HepG2 (cell line): ENCODE measurements at regions not wholly inside any gene's neighbourhood (a gene's known extent, or its start where the extent isn't known, plus 50 kb on each side); places are given as distances from the start of the nearest gene placed in this dataset.

Experiments used
- ATAC-seq: fragments of 200-7000 bp; cut with Tn5 transposase; 3 replicates; pipeline ENCODE4 v1.9.1; 2020; ENCODE audit warnings: mild to moderate bottlenecking, moderate library complexity
- BruUV-seq: library from RNA; stranded (reverse); fragments of 400-500 nt; replicated peaks from 2 replicates; lab custom pipeline; 2021; lab: Mats Ljungman, UMichigan
- CTCF ChIA-PET: fragments of 300-600 bp; formaldehyde crosslinking; extraction: SDS; loops from one replicate; lab custom pipeline; 2021; ENCODE audit warnings: low total read pairs, inconsistent platforms, low intra/inter-chr PET ratio; lab: Yijun Ruan, JAX
- POLR2A ChIA-PET: fragments of 350-600 bp; sonication (Branson Sonifier 250); formaldehyde crosslinking; loops from one replicate; lab custom pipeline; 2020; ENCODE audit warnings: antibody characterized with exemption, inconsistent platforms; lab: Yijun Ruan, JAX
- DNase-seq: peaks from one replicate; pipeline ENCODE4 v3.0.0-alpha.2; 2015; ENCODE audit warnings: low spot score
- FAIRE-seq: peaks from 3 replicates; lab custom pipeline; 2011; peaks lifted over from hg19 to GRCh38; lab: Jason Lieb, UNC
- H2AFZ ChIP-seq: one replicate; pipeline ENCODE4 v1.6.1; 2011; ENCODE audit warnings: low read length, inconsistent platforms
- H3K27ac ChIP-seq: fragments of 300-600 bp; 3 replicates; pipeline ENCODE4 v1.8.0; 2011; ENCODE audit warnings: mixed run types, mild to moderate bottlenecking, mixed read lengths, low read length, inconsistent platforms; ENCODE audit not compliant: insufficient read depth; ENCODE audit errors: extremely low read length
- H3K27me3 ChIP-seq, 2 experiments: fragments of 200-600 bp in 1 of 2; 2 replicates in 1 of 2; 3 replicates in 1 of 2; pipeline versions ENCODE4 v1.6.0 to v1.8.0; 2011; ENCODE audit warnings: low read length in 2 of 2, mild to moderate bottlenecking in 2 of 2, moderate library complexity in 2 of 2, inconsistent platforms in 1 of 2; ENCODE audit not compliant: insufficient read depth in 2 of 2, control insufficient read depth in 1 of 2
- H3K36me3 ChIP-seq, 2 experiments: fragments of 200-600 bp in 1 of 2; replicated peaks in 1 of 2; 2 replicates in 1 of 2; 3 replicates in 1 of 2; pipeline versions ENCODE4 v1.5.1 to v1.8.0; 2011; ENCODE audit warnings: low read length in 2 of 2, inconsistent platforms in 1 of 2; ENCODE audit not compliant: insufficient read depth in 2 of 2, control insufficient read depth in 1 of 2
- H3K4me1 ChIP-seq: 2 replicates; pipeline ENCODE4 v1.5.1; 2012; ENCODE audit warnings: low read length, inconsistent platforms; ENCODE audit not compliant: insufficient read depth
- H3K4me2 ChIP-seq: 2 replicates; pipeline ENCODE4 v1.6.0; 2011; ENCODE audit warnings: low read depth, low read length, inconsistent platforms
- H3K4me3 ChIP-seq, 3 experiments: fragments of 200-600 bp in 1 of 3; sonication (generic), shearing (Covaris generic) in 1 of 3; replicated peaks in 1 of 3; 2 replicates each; pipeline ENCODE4 v1.5.1; 2011 to 2016; ENCODE audit warnings: low read length in 3 of 3, inconsistent platforms in 2 of 3, low read depth in 2 of 3, mild to moderate bottlenecking in 2 of 3, control low read depth in 1 of 3, mixed read lengths in 1 of 3; ENCODE audit not compliant: insufficient read depth in 1 of 3
- H3K79me2 ChIP-seq: one replicate; pipeline ENCODE4 v1.6.1; 2011; ENCODE audit warnings: low read length, inconsistent platforms; ENCODE audit not compliant: insufficient read depth
- H3K9ac ChIP-seq: 2 replicates; pipeline ENCODE4 v1.6.0; 2011; ENCODE audit warnings: mild to moderate bottlenecking, low read depth, low read length, inconsistent platforms; ENCODE audit not compliant: insufficient read depth
- H3K9me3 ChIP-seq: 2 replicates; pipeline ENCODE4 v1.5.1; 2012; ENCODE audit warnings: mild to moderate bottlenecking, low read length
- H4K20me1 ChIP-seq: 2 replicates; pipeline ENCODE4 v1.6.0; 2011; ENCODE audit warnings: inconsistent platforms, mild to moderate bottlenecking, low read length, moderate library complexity; ENCODE audit not compliant: insufficient read depth
- ELF3 ChIP-seq: IDR thresholded peaks from 2 replicates; pipeline ENCODE4 v1.6.1; 2016; ENCODE audit warnings: missing genetic modification reagents, missing compliant biosample characterization
- FLYWCH1 ChIP-seq: sonication (generic); formaldehyde crosslinking; IDR thresholded peaks from 2 replicates; pipeline ENCODE4 v1.8.1; 2023; ENCODE audit warnings: mild to moderate bottlenecking, missing genetic modification reagents
- HOXA5 ChIP-seq: sonication (generic); formaldehyde crosslinking; IDR thresholded peaks from 2 replicates; pipeline ENCODE4 v1.4.0; 2020; ENCODE audit warnings: missing genetic modification reagents
- MED8 ChIP-seq: sonication (generic); formaldehyde crosslinking; IDR thresholded peaks from 2 replicates; pipeline ENCODE4 v1.8.1; 2023; ENCODE audit warnings: mild to moderate bottlenecking, missing genetic modification reagents; ENCODE audit not compliant: insufficient replicate concordance
- NFKB2 ChIP-seq: sonication (generic); formaldehyde crosslinking; IDR thresholded peaks from 2 replicates; pipeline ENCODE4 v1.4.0; 2020; ENCODE audit warnings: missing genetic modification reagents, borderline replicate concordance
- POGZ ChIP-seq: sonication (generic); formaldehyde crosslinking; IDR thresholded peaks from 2 replicates; pipeline ENCODE4 v1.4.0; 2020; ENCODE audit warnings: mild to moderate bottlenecking, missing genetic modification reagents
- ZNF101 ChIP-seq: sonication (generic); formaldehyde crosslinking; IDR thresholded peaks from 2 replicates; pipeline ENCODE4 v1.4.0; 2020; ENCODE audit warnings: mild to moderate bottlenecking, low read depth, missing genetic modification reagents, borderline replicate concordance
- ZNF260 ChIP-seq: sonication (generic); formaldehyde crosslinking; IDR thresholded peaks from 2 replicates; pipeline ENCODE4 v1.4.0; 2020; ENCODE audit warnings: missing genetic modification reagents, low read depth, mild to moderate bottlenecking, borderline replicate concordance
- ZNF335 ChIP-seq: sonication (generic); formaldehyde crosslinking; IDR thresholded peaks from 2 replicates; pipeline ENCODE4 v1.4.0; 2020; ENCODE audit warnings: missing genetic modification reagents
- ZNF556 ChIP-seq: sonication (generic); formaldehyde crosslinking; IDR thresholded peaks from 2 replicates; pipeline ENCODE4 v1.4.0; 2020; ENCODE audit warnings: mild to moderate bottlenecking, missing genetic modification reagents, borderline replicate concordance
- ZNF841 ChIP-seq: sonication (generic); formaldehyde crosslinking; IDR thresholded peaks from 2 replicates; pipeline ENCODE4 v1.8.1; 2023; ENCODE audit warnings: missing genetic modification reagents, borderline replicate concordance
- ZSCAN20 ChIP-seq: sonication (generic); formaldehyde crosslinking; IDR thresholded peaks from 2 replicates; pipeline ENCODE4 v1.4.0; 2020; ENCODE audit warnings: missing genetic modification reagents, mild to moderate bottlenecking, borderline replicate concordance
- WGBS: methylation state at CpG from one replicate; pipeline ENCODE4 v1.1.6; 2017; ENCODE audit warnings: low lambda C conversion rate; 5-methylcytosine and 5-hydroxymethylcytosine counted together
- in situ Hi-C: cut with HindIII; loops from 2 replicates; pipeline ENCODE4 v1.10.0; 2017; ENCODE audit warnings: low pct_unique_long_range_greater_than_20kb; ENCODE audit not compliant: extremely low pct_ligation_motif_present
- intact Hi-C: fragments of 100-400 bp; cut with micrococcal nuclease; formaldehyde crosslinking; loops from one replicate; pipeline ENCODE4 v1.10.0; 2022; ENCODE audit not compliant: unreplicated experiment
- TF ChIP-seq, protein P1 (sequence below): sonication (generic); formaldehyde crosslinking; conservative IDR thresholded peaks from 2 replicates; pipeline ENCODE4 v1.5.0; 2020; ENCODE audit warnings: missing genetic modification reagents
- TF ChIP-seq, protein P2 (sequence below): sonication (generic); formaldehyde crosslinking; IDR thresholded peaks from 2 replicates; pipeline ENCODE4 v1.4.0; 2020; ENCODE audit warnings: missing genetic modification reagents, mild to moderate bottlenecking, borderline replicate concordance
- TF ChIP-seq, protein P3 (sequence below): IDR thresholded peaks from 2 replicates; pipeline ENCODE4 v1.6.1; 2016; ENCODE audit warnings: mild to moderate bottlenecking, missing biosample characterization, missing genetic modification reagents

DNA sequence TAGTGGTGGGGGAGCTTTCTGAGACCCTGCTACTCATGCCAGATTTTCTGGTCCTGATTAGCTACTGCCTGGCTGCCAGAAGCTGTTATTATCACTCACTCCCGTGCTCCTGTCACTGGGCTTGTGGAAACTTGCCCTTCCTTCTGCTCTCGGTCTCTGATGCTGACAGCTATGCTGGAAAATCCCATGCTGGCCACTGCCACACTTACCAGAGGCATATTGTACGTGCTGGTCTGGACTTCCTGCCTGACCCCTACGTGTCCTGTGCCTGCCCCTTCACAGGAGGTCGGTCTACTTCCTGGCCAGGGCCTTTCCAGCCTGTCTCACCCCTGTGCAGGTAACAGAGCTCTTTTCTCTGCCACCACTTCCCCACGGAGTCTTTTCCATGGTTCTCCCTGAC, 149.4 kb upstream of the PLEKHG7 start (continued):
- TF ChIP-seq ELF3 (CRISPR knock-in tag): 0 out of 2 replicates have a peak, but pooled peaks have one; percentile 43

DNA sequence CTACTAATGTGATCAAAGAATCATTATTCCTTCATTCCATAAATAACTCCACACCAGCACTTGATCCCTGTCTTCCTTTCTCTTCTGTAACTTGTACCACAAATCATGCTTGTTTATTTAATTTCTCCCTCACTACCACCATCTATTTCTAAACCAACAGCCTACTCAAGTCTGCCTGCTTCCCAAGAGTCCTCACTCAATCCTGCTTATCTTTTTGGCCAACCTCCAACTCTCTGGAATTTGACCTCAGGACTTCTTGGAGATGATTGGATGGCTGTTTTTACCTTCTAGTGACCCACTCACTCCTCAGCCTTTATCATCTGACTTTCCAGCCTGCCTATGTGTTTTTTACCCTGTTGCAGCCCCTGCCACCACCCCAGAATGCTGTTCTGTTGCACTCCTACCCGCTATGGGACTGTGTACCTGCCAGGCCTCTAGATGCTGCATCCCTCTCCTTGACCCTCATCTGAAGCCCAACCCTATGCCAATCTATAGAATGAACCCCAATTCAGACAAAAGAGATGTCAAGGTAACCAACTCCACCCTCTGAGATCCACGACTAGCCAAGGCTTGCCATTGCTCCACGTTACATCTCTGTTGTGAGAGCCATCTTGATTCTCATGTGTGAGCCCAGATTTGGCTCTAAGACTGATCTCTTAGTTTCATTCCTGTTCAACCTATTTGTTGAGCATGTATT, 150.2 kb upstream of the PLEKHG7 start:
- H3K27ac ChIP-seq: no peak overlapping the region
- in situ Hi-C loops (no loop called here), intact Hi-C loops (no loop called here)
- no TSS peak for BruUV-seq
- no peak for FAIRE-seq
- H3K79me2 ChIP-seq: no peaks in the 10 kb centered on the region
- no peak overlapping the region for H3K9ac ChIP-seq
- H2AFZ ChIP-seq: no peak overlapping the region
- H3K4me1 ChIP-seq: peaks cover 9% of the 10 kb centered on the region
- CTCF ChIA-PET: no interaction called here
- H3K4me2 ChIP-seq: no peak overlapping the region
- H4K20me1 ChIP-seq: no peaks in the 10 kb centered on the region
- no peaks in the 10 kb centered on the region; a peak in 1 of 5 replicates for H3K27me3 ChIP-seq
- H3K9me3 ChIP-seq: no peaks in the 10 kb centered on the region
- 37% methylated on average over 3 of the region's 3 CpGs for WGBS
- DNase-seq: no peak
- TF ChIP-seq ZSCAN20 (CRISPR knock-in tag): no peak
- no peak for TF ChIP-seq FLYWCH1
- TF ChIP-seq POGZ: no peak
- TF ChIP-seq ZNF260 (CRISPR knock-in tag): no peak
- no peak for TF ChIP-seq ZNF101 (CRISPR knock-in tag)
- TF ChIP-seq, protein P1, sequence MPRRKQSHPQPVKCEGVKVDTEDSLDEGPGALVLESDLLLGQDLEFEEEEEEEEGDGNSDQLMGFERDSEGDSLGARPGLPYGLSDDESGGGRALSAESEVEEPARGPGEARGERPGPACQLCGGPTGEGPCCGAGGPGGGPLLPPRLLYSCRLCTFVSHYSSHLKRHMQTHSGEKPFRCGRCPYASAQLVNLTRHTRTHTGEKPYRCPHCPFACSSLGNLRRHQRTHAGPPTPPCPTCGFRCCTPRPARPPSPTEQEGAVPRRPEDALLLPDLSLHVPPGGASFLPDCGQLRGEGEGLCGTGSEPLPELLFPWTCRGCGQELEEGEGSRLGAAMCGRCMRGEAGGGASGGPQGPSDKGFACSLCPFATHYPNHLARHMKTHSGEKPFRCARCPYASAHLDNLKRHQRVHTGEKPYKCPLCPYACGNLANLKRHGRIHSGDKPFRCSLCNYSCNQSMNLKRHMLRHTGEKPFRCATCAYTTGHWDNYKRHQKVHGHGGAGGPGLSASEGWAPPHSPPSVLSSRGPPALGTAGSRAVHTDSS (CRISPR knock-in tag): no peak
- TF ChIP-seq MED8 (CRISPR knock-in tag): no peak
- TF ChIP-seq HOXA5: no peak
- TF ChIP-seq, protein P2, sequence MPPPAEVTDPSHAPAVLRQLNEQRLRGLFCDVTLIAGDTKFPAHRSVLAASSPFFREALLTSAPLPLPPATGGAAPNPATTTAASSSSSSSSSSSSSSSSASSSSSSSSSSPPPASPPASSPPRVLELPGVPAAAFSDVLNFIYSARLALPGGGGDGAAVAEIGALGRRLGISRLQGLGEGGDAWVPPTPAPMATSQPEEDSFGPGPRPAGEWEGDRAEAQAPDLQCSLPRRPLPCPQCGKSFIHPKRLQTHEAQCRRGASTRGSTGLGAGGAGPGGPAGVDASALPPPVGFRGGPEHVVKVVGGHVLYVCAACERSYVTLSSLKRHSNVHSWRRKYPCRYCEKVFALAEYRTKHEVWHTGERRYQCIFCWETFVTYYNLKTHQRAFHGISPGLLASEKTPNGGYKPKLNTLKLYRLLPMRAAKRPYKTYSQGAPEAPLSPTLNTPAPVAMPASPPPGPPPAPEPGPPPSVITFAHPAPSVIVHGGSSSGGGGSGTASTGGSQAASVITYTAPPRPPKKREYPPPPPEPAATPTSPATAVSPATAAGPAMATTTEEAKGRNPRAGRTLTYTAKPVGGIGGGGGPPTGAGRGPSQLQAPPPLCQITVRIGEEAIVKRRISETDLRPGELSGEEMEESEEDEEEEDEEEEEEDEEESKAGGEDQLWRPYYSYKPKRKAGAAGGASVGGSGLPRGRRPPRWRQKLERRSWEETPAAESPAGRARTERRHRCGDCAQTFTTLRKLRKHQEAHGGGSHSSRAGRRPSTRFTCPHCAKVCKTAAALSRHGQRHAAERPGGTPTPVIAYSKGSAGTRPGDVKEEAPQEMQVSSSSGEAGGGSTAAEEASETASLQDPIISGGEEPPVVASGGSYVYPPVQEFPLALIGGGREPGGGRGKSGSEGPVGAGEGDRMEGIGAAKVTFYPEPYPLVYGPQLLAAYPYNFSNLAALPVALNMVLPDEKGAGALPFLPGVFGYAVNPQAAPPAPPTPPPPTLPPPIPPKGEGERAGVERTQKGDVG: no peak
- TF ChIP-seq, protein P3, sequence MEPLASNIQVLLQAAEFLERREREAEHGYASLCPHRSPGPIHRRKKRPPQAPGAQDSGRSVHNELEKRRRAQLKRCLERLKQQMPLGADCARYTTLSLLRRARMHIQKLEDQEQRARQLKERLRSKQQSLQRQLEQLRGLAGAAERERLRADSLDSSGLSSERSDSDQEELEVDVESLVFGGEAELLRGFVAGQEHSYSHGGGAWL: no peak
- no peak for TF ChIP-seq ZNF335 (CRISPR knock-in tag)
- TF ChIP-seq ZNF556: no peak
- TF ChIP-seq ZNF841 (CRISPR knock-in tag): no peak
- TF ChIP-seq NFKB2 (CRISPR knock-in tag): no peak
- POLR2A ChIA-PET: no interaction called here
- no peaks in the 10 kb centered on the region for H3K36me3 ChIP-seq
- ATAC-seq: no peak
- no peak overlapping the region for H3K4me3 ChIP-seq
